ENCODE measurements at regions not wholly inside any gene's neighbourhood (a gene's known extent, or its start where the extent isn't known, plus 50 kb on each side); places are given as distances from the start of the nearest gene placed in this dataset.
"Not testable (repeated sequence)": the region's sequence is repeated elsewhere in the genome, so short reads cannot be mapped to it uniquely, and the experiment has no call there.

DNA sequence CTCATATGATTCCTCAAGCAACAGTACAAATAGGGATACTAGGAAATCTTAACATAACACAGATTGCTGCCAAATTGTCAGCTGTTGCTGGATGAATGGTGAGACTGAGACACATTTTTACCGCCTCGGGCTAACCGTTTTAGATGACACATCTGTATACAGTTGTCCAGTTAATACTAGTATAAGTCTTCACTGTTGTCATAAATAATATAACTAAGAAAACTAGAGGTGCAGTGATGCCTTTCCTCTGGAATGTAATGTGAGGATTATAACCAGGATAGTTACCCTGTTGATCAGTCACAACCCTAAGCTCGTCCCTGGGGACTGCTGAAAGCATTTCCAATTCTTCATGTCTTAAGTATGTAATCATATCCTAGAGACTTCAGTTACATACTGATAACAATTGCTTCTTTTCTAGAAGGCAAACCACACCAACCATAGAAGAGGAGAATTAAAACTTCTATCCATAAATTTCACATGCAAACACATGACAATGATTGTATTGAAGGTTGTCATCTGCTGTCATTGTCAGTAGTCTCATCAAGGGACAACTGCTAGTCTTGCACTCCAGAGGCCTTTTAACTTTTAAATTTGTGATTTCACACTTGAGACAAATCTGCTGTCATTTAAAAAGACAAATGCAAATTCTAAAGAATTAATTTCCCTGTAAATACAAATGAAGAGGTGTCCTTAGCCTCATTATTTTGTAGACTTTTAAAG, 100.4 kb upstream of the SEMA3D start:
- DNase-seq (ENCODE audit: low read depth in 3 of 3, low spot score in 2 of 3) = no peak

DNA sequence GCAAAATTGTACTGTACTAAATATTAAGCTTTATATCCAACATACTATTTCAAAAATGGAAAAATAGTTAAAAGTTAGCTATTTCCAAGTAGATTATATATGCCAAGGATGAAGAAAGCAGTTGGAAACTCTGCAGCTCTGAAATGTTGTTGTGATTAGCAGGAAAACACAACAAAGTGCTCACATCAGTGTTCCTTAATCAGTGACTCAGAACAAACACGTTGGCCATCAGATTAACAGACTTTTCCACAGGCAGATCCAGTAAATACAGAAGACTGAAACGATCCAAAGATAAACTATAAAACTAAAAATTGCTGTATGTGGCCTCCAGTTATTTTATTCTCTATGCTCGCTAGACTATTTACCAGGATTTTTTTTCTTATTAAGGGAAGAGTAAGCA, 99.6 kb upstream of the SEMA3D start:
- DNase-seq (ENCODE audit: low read depth in 3 of 3, low spot score in 2 of 3) = no peak

DNA sequence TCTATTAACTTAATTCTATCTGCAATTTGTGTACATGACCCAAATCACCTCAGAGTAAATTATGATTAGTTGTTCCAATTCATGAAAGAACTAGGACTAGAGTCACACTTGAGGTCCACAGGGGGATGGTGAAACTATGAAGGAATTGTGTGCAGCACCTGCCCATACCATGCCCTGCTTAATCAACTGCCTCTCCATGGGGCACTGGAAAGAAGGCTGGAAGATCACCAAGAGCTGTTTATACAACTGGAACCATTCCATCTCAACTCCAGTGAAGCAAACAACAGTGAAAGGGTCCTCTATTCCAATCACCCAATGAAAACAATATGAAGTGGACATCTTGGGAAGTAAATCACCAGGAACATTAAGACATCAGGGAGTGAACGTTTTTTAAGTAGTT, 98.7 kb upstream of the SEMA3D start:
- DNase-seq (ENCODE audit: low read depth in 3 of 3, low spot score in 2 of 3) = no peak

DNA sequence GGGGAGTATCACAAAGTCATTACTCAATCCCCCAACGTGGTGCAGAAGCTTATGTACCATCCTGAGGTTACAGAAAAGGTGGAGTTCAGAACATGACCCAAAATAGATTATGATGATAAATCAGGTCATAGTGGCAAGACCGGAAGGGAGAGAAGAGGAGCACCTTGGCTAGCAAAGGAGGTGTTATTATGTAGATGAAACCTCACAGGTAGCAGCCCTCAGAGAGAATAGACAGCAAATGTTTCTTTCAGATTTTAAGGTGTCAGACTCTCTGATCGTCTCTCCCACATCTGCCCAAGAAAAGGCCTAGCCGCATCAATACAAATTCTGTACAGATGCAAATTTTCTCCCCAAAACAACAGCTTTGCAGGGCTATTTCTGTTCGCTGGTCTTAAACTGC, 88.3 kb upstream of the SEMA3D start:
- DNase-seq (ENCODE audit: low read depth in 3 of 3, low spot score in 2 of 3) = no peak

DNA sequence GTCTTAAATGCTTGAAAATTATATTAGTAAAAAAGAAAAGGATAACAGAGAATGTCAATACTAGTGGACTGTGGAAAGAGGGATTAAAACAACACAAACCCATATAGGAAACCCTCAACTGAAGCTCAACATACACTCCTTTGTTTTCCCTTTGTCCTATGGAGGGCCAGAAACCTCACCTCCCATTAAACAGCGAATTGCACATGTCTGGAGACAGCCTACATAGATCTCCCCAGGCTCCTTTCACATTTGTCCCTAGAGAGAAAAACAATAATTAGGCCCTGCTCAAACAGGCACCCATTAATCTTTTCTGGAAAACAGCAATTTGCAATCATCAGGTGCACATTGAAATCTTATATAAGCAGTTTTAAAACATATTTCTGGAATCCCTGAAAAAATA, 87.6 kb upstream of the SEMA3D start:
- DNase-seq (ENCODE audit: low read depth in 3 of 3, low spot score in 2 of 3) = no peak

DNA sequence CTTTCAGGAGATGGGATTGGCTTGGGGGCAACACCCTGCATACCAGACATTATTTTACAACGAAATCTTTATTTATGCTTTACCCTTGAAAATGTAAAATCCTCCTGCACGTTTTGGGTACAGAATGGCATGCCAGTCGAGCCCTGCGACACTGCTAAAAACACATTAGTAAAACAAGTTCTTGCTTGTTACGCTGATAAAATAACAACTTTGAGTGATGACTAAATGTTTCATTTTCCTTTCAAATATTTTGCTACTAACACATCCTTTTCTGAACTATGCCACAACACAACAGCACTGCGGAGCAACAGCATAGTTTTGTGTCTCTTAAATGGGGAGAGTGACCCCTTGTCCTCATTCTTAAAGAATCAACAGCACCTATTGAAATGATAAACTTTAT, 76.0 kb upstream of the SEMA3D start:
- DNase-seq (ENCODE audit: low read depth in 3 of 3, low spot score in 2 of 3) = no peak

DNA sequence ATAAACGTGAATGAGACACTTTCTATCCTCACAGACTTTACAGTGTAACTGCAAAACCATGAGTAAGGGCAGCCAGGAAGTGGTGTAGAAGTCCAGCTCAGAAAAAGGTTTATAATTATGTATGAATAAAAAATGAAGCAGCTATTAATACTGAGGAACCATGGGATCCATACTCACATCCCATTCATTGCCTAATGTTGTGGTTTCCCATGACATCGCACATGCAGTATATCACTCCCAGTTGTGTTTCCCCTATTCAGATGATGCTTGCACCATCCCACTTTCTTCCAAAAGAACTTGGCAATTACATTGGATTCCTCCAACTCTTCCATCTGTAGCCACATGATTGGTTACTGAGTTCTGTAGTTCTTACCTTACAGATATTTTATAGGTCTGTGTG, 74.5 kb upstream of the SEMA3D start:
- no peak for DNase-seq (ENCODE audit: low read depth in 3 of 3, low spot score in 2 of 3)

DNA sequence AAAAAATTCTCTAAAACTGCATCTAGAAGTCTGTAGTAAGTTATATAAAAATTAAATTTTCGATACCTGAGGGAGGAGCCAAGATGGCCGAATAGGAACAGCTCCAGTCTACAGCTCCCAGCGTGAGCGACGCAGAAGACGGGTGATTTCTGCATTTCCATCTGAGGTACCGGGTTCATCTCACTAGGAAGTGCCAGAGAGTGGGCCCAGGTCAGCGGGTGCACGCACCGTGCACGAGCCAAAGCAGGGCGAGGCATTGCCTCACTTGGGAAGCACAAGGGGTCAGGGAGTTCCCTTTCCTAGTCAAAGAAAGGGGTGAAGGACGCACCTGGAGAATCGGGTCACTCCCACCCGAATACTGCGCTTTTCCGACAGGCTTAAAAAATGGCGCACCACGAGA, 62.9 kb upstream of the SEMA3D start:
- DNase-seq (ENCODE audit: low read depth in 3 of 3, low spot score in 2 of 3) = not testable (repeated sequence)

DNA sequence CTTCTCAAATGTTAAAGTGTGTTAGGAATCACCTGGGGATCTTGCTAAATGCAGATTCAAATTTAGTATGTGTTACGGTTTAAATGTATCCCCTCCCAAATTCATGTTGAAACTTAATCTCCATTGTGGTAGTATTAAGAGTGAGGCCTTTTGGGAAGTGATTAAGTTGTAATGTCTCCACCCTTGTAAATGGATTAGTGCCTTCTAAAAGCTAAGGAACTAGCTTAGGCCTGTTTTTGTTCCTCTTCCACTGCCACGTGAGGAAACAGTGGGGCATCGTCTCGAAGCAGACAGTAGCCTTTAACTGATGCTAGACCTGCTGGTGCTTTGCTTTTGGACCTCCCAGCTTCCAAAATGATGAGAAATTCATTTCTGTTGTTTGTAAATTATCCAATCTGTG, 52.3 kb upstream of the SEMA3D start:
- no peak for DNase-seq (ENCODE audit: low read depth in 3 of 3, low spot score in 2 of 3)

DNA sequence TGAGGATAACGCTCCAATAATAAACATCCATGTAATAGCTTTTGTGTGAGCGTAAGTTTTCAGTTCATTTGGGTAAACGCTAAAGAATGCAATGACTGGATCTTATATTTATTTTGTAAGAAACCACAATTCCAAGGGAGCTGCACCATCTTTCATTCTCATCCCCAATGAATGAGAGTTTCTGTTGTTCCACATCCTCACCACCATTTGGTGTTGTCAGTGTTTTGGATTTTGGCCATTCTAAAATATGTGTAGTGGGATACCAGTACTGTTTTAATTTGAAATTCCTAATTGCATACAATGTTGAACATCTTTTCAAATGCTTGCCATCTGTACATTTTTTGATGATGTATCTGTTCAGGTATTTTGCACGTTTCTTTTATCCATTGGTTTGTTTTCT, 50.9 kb upstream of the SEMA3D start:
- DNase-seq (ENCODE audit: low read depth in 3 of 3, low spot score in 2 of 3) = no peak

Measured in right renal cortex interstitium (tissue), 3 donors.